Activated CD4-positive, alpha-beta T cell treated with anti-CD3 and anti-CD28 coated beads for 36 hours (primary cell): ENCODE measurements at regions not wholly inside any gene's neighbourhood (a gene's known extent, or its start where the extent isn't known, plus 50 kb on each side); places are given as distances from the start of the nearest gene placed in this dataset.
"Not testable (repeated sequence)": the region's sequence is repeated elsewhere in the genome, so short reads cannot be mapped to it uniquely, and the experiment has no call there.

Source experiments
- ATAC-seq: fragments of 200-7000 bp; cut with Tn5 transposase; one replicate; pipeline ENCODE4 v1.10.0; 2021; ENCODE audit warnings: mild to moderate bottlenecking, moderate library complexity
- CTCF ChIA-PET: fragments of 350-600 bp; sonication (Branson Sonifier 250); formaldehyde crosslinking; loops from one replicate; lab custom pipeline; 2021; ENCODE audit warnings: antibody characterized with exemption; lab: Charles Lee
- POLR2A ChIA-PET: fragments of 350-600 bp; sonication (Branson Sonifier 250); formaldehyde crosslinking; loops from one replicate; lab custom pipeline; 2021; ENCODE audit warnings: antibody characterized with exemption, inconsistent platforms; lab: Charles Lee
- DNase-seq: peaks from one replicate; pipeline ENCODE4 v3.0.0-alpha.2; 2020
- H3K27ac Mint-ChIP-seq: one replicate; pipeline ENCODE4 v1.8.0; 2021; ENCODE audit warnings: mixed read lengths
- H3K27me3 Mint-ChIP-seq: one replicate; pipeline ENCODE4 v1.8.0; 2021; ENCODE audit warnings: mixed read lengths
- H3K36me3 Mint-ChIP-seq: one replicate; pipeline ENCODE4 v1.8.0; 2021; ENCODE audit warnings: low read depth, mixed read lengths
- H3K4me1 Mint-ChIP-seq: one replicate; pipeline ENCODE4 v1.8.0; 2021; ENCODE audit warnings: mixed read lengths
- H3K4me3 Mint-ChIP-seq: one replicate; pipeline ENCODE4 v1.8.0; 2021; ENCODE audit warnings: mild to moderate bottlenecking, moderate library complexity, mixed read lengths
- H3K9me3 Mint-ChIP-seq: one replicate; pipeline ENCODE4 v1.8.0; 2021; ENCODE audit warnings: low read depth, mixed read lengths
- intact Hi-C, 2 experiments: fragments of 100-400 bp; cut with DNase I in 1 of 2; cut with micrococcal nuclease in 1 of 2; formaldehyde crosslinking; loops; one replicate each; pipeline versions ENCODE4 v1.14.2 to v1.15.1; 2022 to 2024; cut with DNase I, micrococcal nuclease

- peaks cover 3% of the 10 kb centered on the region for H3K9me3 Mint-ChIP-seq
These were observed 111.6 kb downstream of the MAGEE2 start for GRCh38 chrX:75673468-75673867.

GRCh38 chrX:75655627-75656026 is 129.4 kb downstream of the MAGEE2 start:
- Mint-ChIP-seq H3K27ac (no peak overlapping the region), H3K27me3 (no peaks in the 10 kb centered on the region), H3K36me3 (peaks cover 2% of the 10 kb centered on the region), H3K4me3 (no peak overlapping the region), H3K4me1 (no peaks in the 10 kb centered on the region), H3K9me3 (peaks cover 5% of the 10 kb centered on the region)
- no peak for ATAC-seq
- intact Hi-C loops = no loop called here
- ChIA-PET CTCF (no interaction called here), POLR2A (no interaction called here)
- DNase-seq = no peak

More at GRCh38 chrX:75673468-75673867, 111.6 kb downstream of the MAGEE2 start:
- ATAC-seq = no peak
- POLR2A ChIA-PET = no interaction called here
- H3K27ac Mint-ChIP-seq = no peak overlapping the region
- no peaks in the 10 kb centered on the region for H3K4me1 Mint-ChIP-seq
- DNase-seq = no peak
- intact Hi-C loops = no loop called here
- no peaks in the 10 kb centered on the region for H3K36me3 Mint-ChIP-seq
- H3K4me3 Mint-ChIP-seq = no peak overlapping the region
- H3K27me3 Mint-ChIP-seq = no peaks in the 10 kb centered on the region
- CTCF ChIA-PET = no interaction called here

- no peaks in the 10 kb centered on the region for H3K27me3 Mint-ChIP-seq
- CTCF ChIA-PET = no interaction called here
- intact Hi-C loops = no loop called here
- H3K4me1 Mint-ChIP-seq = no peaks in the 10 kb centered on the region
- DNase-seq = no peak
- POLR2A ChIA-PET = no interaction called here
- H3K27ac Mint-ChIP-seq = no peak overlapping the region
- peaks cover 8% of the 10 kb centered on the region for H3K36me3 Mint-ChIP-seq
- peaks cover 18% of the 10 kb centered on the region for H3K9me3 Mint-ChIP-seq
- no peak overlapping the region for H3K4me3 Mint-ChIP-seq
- no peak for ATAC-seq
These were observed 127.0 kb upstream of the ZDHHC15 start for GRCh38 chrX:75649829-75650228.

- no peaks in the 10 kb centered on the region for H3K27me3 Mint-ChIP-seq
- intact Hi-C loops = no loop called here
- ChIA-PET CTCF (no interaction called here), POLR2A (no interaction called here)
- no peaks in the 10 kb centered on the region for H3K4me1 Mint-ChIP-seq
- ATAC-seq = no peak
- H3K9me3 Mint-ChIP-seq = peaks cover 22% of the 10 kb centered on the region
- no peak overlapping the region for H3K27ac Mint-ChIP-seq
- no peak for DNase-seq
- no peak overlapping the region for H3K4me3 Mint-ChIP-seq
- peaks cover 8% of the 10 kb centered on the region for H3K36me3 Mint-ChIP-seq
These were observed 126.2 kb upstream of the ZDHHC15 start for GRCh38 chrX:75648803-75649588.

- ATAC-seq (peak; percentile 39), DNase-seq (no peak)
- Mint-ChIP-seq H3K9me3 (peaks cover 19% of the 10 kb centered on the region), H3K36me3 (peaks cover 4% of the 10 kb centered on the region), H3K27me3 (no peaks in the 10 kb centered on the region), H3K4me1 (no peaks in the 10 kb centered on the region), H3K27ac (no peak overlapping the region), H3K4me3 (no peak overlapping the region)
- POLR2A ChIA-PET = no interaction called here
- intact Hi-C loops = no loop called here
- CTCF ChIA-PET = no interaction called here
These were observed 120.0 kb upstream of the ZDHHC15 start for GRCh38 chrX:75642811-75643361.

GRCh38 chrX:75638332-75638731 is 115.5 kb upstream of the ZDHHC15 start:
- Mint-ChIP-seq H3K36me3 (peaks cover 4% of the 10 kb centered on the region), H3K9me3 (peaks cover 11% of the 10 kb centered on the region), H3K4me3 (no peak overlapping the region), H3K27ac (no peak overlapping the region), H3K27me3 (no peaks in the 10 kb centered on the region), H3K4me1 (no peaks in the 10 kb centered on the region)
- no peak for DNase-seq
- ChIA-PET CTCF (no interaction called here), POLR2A (no interaction called here)
- ATAC-seq = no peak
- intact Hi-C loops = no loop called here

DNA sequence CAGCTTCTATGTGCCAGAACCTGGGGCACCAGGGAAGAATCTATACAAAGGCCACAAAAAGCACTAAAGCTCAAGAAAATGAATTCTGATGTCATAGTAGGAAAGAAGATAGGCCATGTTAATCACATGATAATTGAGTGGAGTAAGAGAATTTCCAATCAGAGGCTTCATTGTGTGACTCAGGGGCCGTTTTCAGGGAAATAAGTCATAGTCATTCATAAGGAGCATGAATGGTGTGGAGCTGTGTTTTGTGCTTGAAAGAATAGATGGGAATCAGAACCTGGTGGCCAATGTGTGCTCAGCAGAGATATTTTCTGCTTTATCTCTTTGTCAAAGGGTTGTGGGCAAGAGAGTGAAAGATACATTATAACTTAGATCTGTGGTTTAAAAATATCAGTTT is 102.4 kb upstream of the ZDHHC15 start:
- Mint-ChIP-seq H3K4me1 (peaks cover 3% of the 10 kb centered on the region), H3K27me3 (no peaks in the 10 kb centered on the region), H3K4me3 (no peak overlapping the region), H3K27ac (no peak overlapping the region), H3K9me3 (no peaks in the 10 kb centered on the region), H3K36me3 (no peaks in the 10 kb centered on the region)
- POLR2A ChIA-PET = no interaction called here
- ATAC-seq (no peak), DNase-seq (no peak)
- CTCF ChIA-PET = no interaction called here
- intact Hi-C loops = no loop called here

- H3K27ac Mint-ChIP-seq = no peak overlapping the region
- no peak for ATAC-seq
- H3K4me3 Mint-ChIP-seq = no peak overlapping the region
- intact Hi-C loops = no loop called here
- H3K27me3 Mint-ChIP-seq = no peaks in the 10 kb centered on the region
- H3K4me1 Mint-ChIP-seq = peaks cover 3% of the 10 kb centered on the region
- ChIA-PET CTCF (no interaction called here), POLR2A (no interaction called here)
- H3K36me3 Mint-ChIP-seq = no peaks in the 10 kb centered on the region
- peak; percentile 5 for DNase-seq
- H3K9me3 Mint-ChIP-seq = no peaks in the 10 kb centered on the region
These were observed 100.7 kb upstream of the ZDHHC15 start for GRCh38 chrX:75623535-75623934.

- CTCF ChIA-PET = no interaction called here
- Mint-ChIP-seq H3K36me3 (peaks cover 3% of the 10 kb centered on the region), H3K9me3 (peaks cover 5% of the 10 kb centered on the region), H3K27ac (no peak overlapping the region), H3K4me3 (no peak overlapping the region), H3K27me3 (no peaks in the 10 kb centered on the region), H3K4me1 (no peaks in the 10 kb centered on the region)
- POLR2A ChIA-PET = no interaction called here
- DNase-seq (no peak), ATAC-seq (no peak)
- intact Hi-C loops = loop anchor here in 1 of 2 experiments (10.0 kb wide), 2 partner anchors 995 to 1225 kb away; partner anchors contain the start of gene RLIM
These were observed 86.6 kb upstream of the ZDHHC15 start for GRCh38 chrX:75609406-75609805.

DNA sequence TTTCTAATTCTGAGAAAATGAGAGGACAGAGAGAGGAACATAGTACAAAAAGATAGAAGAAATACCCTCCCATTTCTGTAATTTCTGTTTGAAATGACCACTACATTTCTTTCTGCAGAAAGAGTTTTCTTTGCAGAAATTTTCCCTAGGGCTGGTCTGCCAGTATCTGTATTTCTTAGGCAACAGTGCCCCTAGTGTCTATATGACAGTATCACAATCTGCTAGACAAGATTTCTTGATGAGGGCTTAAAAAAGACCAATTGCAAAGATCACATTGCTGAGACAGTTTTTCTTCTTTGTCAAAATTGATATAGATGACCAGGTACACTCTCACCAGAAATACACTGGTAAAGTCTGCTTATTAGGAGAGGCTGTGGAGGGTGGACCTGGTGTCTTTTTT is 81.0 kb upstream of the ZDHHC15 start:
- POLR2A ChIA-PET = no interaction called here

GRCh38 chrX:75602022-75602421 is 79.2 kb upstream of the ZDHHC15 start:
- ATAC-seq, DNase-seq, H3K36me3 Mint-ChIP-seq, POLR2A ChIA-PET, H3K4me1 Mint-ChIP-seq, H3K27me3 Mint-ChIP-seq, H3K27ac Mint-ChIP-seq, H3K9me3 Mint-ChIP-seq, H3K4me3 Mint-ChIP-seq: not testable (repeated sequence)
- CTCF ChIA-PET = interaction anchor here (1.0 kb wide), 1 partner anchor 476 kb away, joined by 3 read pairs; no protein-coding TSS in a partner anchor
- intact Hi-C loops = loop anchor here in 1 of 2 experiments (5.0 to 10.0 kb wide), 3 partner anchors 765 to 1217 kb away; partner anchors contain the start of gene RLIM

More for the DNA sequence above, 81.0 kb upstream of the ZDHHC15 start:
- no peaks in the 10 kb centered on the region for H3K4me1 Mint-ChIP-seq
- intact Hi-C loops = loop anchor here (1.0 to 10.0 kb wide), 5 partner anchors 561 to 1219 kb away; partner anchors contain the start of gene RLIM (in 1 of the 2)
- no peaks in the 10 kb centered on the region for H3K36me3 Mint-ChIP-seq
- CTCF ChIA-PET = no interaction called here
- ATAC-seq = no peak
- H3K4me3 Mint-ChIP-seq = no peak overlapping the region
- no peak for DNase-seq
- H3K9me3 Mint-ChIP-seq = no peaks in the 10 kb centered on the region
- H3K27ac Mint-ChIP-seq = no peak overlapping the region
- no peaks in the 10 kb centered on the region for H3K27me3 Mint-ChIP-seq

DNA sequence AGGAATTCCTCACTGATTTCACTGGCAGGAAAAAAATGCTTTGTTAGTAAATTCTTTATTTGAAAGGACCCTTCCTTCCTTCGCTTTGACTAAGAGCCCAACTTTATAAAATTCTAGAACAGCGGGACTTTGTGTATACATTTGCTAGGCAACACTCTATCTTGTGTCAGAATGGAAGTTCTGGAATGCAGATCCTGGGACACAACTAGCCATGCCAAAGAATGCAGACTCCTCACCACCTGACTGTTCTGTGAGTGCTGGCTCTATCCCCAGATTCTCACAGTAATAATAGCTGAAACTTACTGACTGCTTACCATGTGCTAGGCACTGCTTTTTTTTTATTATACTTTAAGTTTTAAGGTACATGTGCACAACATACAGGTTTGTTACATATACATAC is 73.3 kb upstream of the ZDHHC15 start:
- POLR2A ChIA-PET = no interaction called here
- peaks cover 2% of the 10 kb centered on the region for H3K9me3 Mint-ChIP-seq
- no peaks in the 10 kb centered on the region for H3K36me3 Mint-ChIP-seq
- no peaks in the 10 kb centered on the region for H3K27me3 Mint-ChIP-seq
- H3K4me3 Mint-ChIP-seq = no peak overlapping the region
- H3K27ac Mint-ChIP-seq = no peak overlapping the region
- DNase-seq = no peak
- CTCF ChIA-PET = no interaction called here
- H3K4me1 Mint-ChIP-seq = no peaks in the 10 kb centered on the region
- intact Hi-C loops = no loop called here
- no peak for ATAC-seq
